ENCODE measurements at regions not wholly inside any gene's neighbourhood (a gene's known extent, or its start where the extent isn't known, plus 50 kb on each side); places are given as distances from the start of the nearest gene placed in this dataset.

DNA sequence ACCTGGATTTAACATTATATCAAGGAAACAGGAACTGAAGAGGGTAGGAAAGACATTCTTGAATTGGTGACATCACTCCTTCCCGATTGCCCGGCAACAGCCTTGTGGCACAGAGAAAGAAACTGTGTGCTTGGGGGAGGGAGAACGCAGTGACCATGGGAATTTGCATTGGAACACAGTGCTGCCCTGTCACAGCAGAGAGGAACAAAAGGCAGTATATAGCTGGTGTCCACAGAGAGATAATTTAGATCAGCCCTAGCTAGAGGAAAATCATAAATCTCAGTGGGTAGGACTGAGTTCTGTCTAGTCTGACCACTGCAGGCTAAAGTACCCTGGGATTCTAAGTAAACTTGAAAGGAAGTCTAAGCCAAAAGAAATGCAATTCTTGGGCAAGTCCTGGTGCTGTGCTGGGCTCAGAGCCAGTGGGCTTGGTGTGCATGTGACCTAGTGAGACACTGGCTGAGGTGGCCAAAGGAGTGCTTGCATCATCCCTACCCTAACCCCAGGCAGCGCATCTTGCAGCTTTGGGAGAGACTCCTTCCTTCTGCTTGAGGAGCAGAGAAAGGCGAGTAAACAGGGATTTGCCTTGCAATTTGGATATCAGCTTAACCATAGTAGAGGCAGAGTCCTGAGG is 697.6 kb downstream of the HACE1 start:
- no peak for TF ChIP-seq CTCF (IDR thresholded peaks at IDR 0.05)
- TF ChIP-seq POLR2A (IDR thresholded peaks at IDR 0.05) = no peak

Data from tibial nerve (tissue), 3 donors.